Activated CD4-positive, alpha-beta T cell treated with anti-CD3 and anti-CD28 coated beads, Interleukin-2, amount 50 U/mL, for 24 hours (primary cell): ENCODE measurements at regions not wholly inside any gene's neighbourhood (a gene's known extent, or its start where the extent isn't known, plus 50 kb on each side); places are given as distances from the start of the nearest gene placed in this dataset.
"Not testable (repeated sequence)": the region's sequence is repeated elsewhere in the genome, so short reads cannot be mapped to it uniquely, and the experiment has no call there.

ENCODE experiments used
- DNase-seq, 2 donors: peaks; one replicate each; pipeline ENCODE4 v3.0.0-alpha.2; 2020; ENCODE audit warnings: low read depth in 1 of 2, low spot score in 1 of 2

GRCh38 chr9:42434844-42435714 is 251.6 kb downstream of the SPATA31A6 start:
- DNase-seq = not testable (repeated sequence)

GRCh38 chr9:42435715-42436342 is 252.4 kb downstream of the SPATA31A6 start:
- not testable (repeated sequence) for DNase-seq

GRCh38 chr9:42437057-42437759 is 253.7 kb downstream of the SPATA31A6 start:
- not testable (repeated sequence) for DNase-seq

GRCh38 chr9:42442680-42443079 is 259.2 kb downstream of the SPATA31A6 start:
- not testable (repeated sequence) for DNase-seq

GRCh38 chr9:42443414-42443813 is 260.0 kb downstream of the SPATA31A6 start:
- not testable (repeated sequence) for DNase-seq

- DNase-seq = not testable (repeated sequence)
These were observed 278.0 kb downstream of the SPATA31A6 start for GRCh38 chr9:42461436-42461835.

GRCh38 chr9:42461863-42462262 is 278.4 kb downstream of the SPATA31A6 start:
- not testable (repeated sequence) for DNase-seq

GRCh38 chr9:42463981-42464380 is 280.5 kb downstream of the SPATA31A6 start:
- not testable (repeated sequence) for DNase-seq

- not testable (repeated sequence) for DNase-seq
These were observed 287.1 kb downstream of the SPATA31A6 start for GRCh38 chr9:42470577-42470976.

GRCh38 chr9:42490989-42491388 is 307.5 kb downstream of the SPATA31A6 start:
- not testable (repeated sequence) for DNase-seq

GRCh38 chr9:42502620-42503264 is 319.3 kb downstream of the SPATA31A6 start:
- DNase-seq = not testable (repeated sequence)

- not testable (repeated sequence) for DNase-seq
These were observed 324.7 kb downstream of the SPATA31A6 start for GRCh38 chr9:42508111-42508510.

GRCh38 chr9:42513535-42513934 is 330.1 kb downstream of the SPATA31A6 start:
- DNase-seq = not testable (repeated sequence)

- not testable (repeated sequence) for DNase-seq
These were observed 351.0 kb downstream of the SPATA31A6 start for GRCh38 chr9:42534325-42534983.

GRCh38 chr9:42534984-42535325 is 351.5 kb downstream of the SPATA31A6 start:
- DNase-seq = peak in 1 of 2 donors; percentile 0

- not testable (repeated sequence) for DNase-seq
These were observed 367.4 kb downstream of the SPATA31A6 start for GRCh38 chr9:42550789-42551357.

- not testable (repeated sequence) for DNase-seq
These were observed 385.1 kb downstream of the SPATA31A6 start for GRCh38 chr9:42568530-42568929.

- DNase-seq = peak in 1 of 2 donors; percentile 2
These were observed 385.6 kb downstream of the SPATA31A6 start for GRCh38 chr9:42568942-42569556.

GRCh38 chr9:42577851-42578250 is 394.4 kb downstream of the SPATA31A6 start:
- DNase-seq = not testable (repeated sequence)
